Natural killer cell (primary cell): ENCODE measurements at regions not wholly inside any gene's neighbourhood (a gene's known extent, or its start where the extent isn't known, plus 50 kb on each side); places are given as distances from the start of the nearest gene placed in this dataset.
"Not testable (repeated sequence)": the region's sequence is repeated elsewhere in the genome, so short reads cannot be mapped to it uniquely, and the experiment has no call there.

Source experiments
- ATAC-seq, 3 donors: fragments of 150-1000 bp in 2 of 3; fragments of 200-7000 bp in 1 of 3; cut with Tn5 transposase; 1 replicate in 1 of 3; 2 replicates in 2 of 3; pipeline ENCODE4 v1.10.0; 2021; ENCODE audit warnings: mild to moderate bottlenecking in 2 of 3, moderate library complexity in 2 of 3
- DNase-seq, 2 donors: peaks; one replicate each; pipeline versions ENCODE4 v3.0.0 to v3.0.0-alpha.2; 2013 to 2021; ENCODE audit warnings: mixed read lengths in 1 of 2
- H3K27ac ChIP-seq: one replicate; pipeline ENCODE4 v1.5.1; 2013; ENCODE audit warnings: mild to moderate bottlenecking, low read length
- H3K27me3 ChIP-seq: one replicate; pipeline ENCODE4 v1.6.1; 2013; ENCODE audit warnings: low read length; ENCODE audit not compliant: control insufficient read depth, insufficient read depth
- H3K36me3 ChIP-seq: one replicate; pipeline ENCODE4 v1.6.1; 2013; ENCODE audit warnings: low read length; ENCODE audit not compliant: control insufficient read depth, insufficient read depth
- H3K4me1 ChIP-seq: one replicate; pipeline ENCODE4 v1.6.1; 2013; ENCODE audit warnings: low read length; ENCODE audit not compliant: control insufficient read depth, insufficient read depth
- H3K4me3 ChIP-seq: one replicate; pipeline ENCODE4 v1.5.1; 2013; ENCODE audit warnings: low read length
- H3K9me3 ChIP-seq: one replicate; pipeline ENCODE4 v1.6.1; 2013; ENCODE audit warnings: low read length; ENCODE audit not compliant: control insufficient read depth, insufficient read depth
- H3K27ac Mint-ChIP-seq, 2 donors: one replicate each; pipeline ENCODE4 v1.8.0; 2022; ENCODE audit warnings: mild to moderate bottlenecking in 2 of 2, mixed read lengths in 2 of 2, moderate library complexity in 1 of 2
- H3K27me3 Mint-ChIP-seq, 2 donors: one replicate each; pipeline ENCODE4 v1.8.0; 2022; ENCODE audit warnings: low read depth in 2 of 2, mixed read lengths in 2 of 2
- H3K36me3 Mint-ChIP-seq: one replicate; pipeline ENCODE4 v1.8.0; 2022; ENCODE audit warnings: mixed read lengths
- H3K4me1 Mint-ChIP-seq, 2 donors: one replicate each; pipeline ENCODE4 v1.8.0; 2022; ENCODE audit warnings: mixed read lengths in 2 of 2
- H3K4me3 Mint-ChIP-seq: one replicate; pipeline ENCODE4 v1.8.0; 2022; ENCODE audit warnings: mild to moderate bottlenecking, moderate library complexity, mixed read lengths
- H3K9me3 Mint-ChIP-seq, 2 donors: one replicate each; pipeline ENCODE4 v1.8.0; 2022; ENCODE audit warnings: mixed read lengths in 2 of 2
- CTCF ChIP-seq: fragments of 200-600 bp; IDR thresholded peaks from one replicate; pipeline ENCODE4 v1.8.0; 2022; ENCODE audit warnings: antibody characterized with exemption
- WGBS: methylation state at CpG from one replicate; pipeline ENCODE4 v1.1.7; 2013; ENCODE audit warnings: missing lambda C conversion rate; ENCODE audit not compliant: insufficient coverage; 5-methylcytosine and 5-hydroxymethylcytosine counted together
- intact Hi-C: fragments of 100-400 bp; cut with micrococcal nuclease; formaldehyde crosslinking; loops from one replicate; pipeline ENCODE4 v1.14.2; 2022

GRCh38 chr9:107778661-107779060, 289.1 kb upstream of the KLF4 start:
- 56% methylated on average over 1 of the region's 1 CpG for WGBS
- Mint-ChIP-seq H3K27ac (no peak overlapping the region), H3K4me1 (peaks cover 6% of the 10 kb centered on the region in 2 donors), H3K4me3 (no peak overlapping the region), H3K36me3 (no peaks in the 10 kb centered on the region), H3K9me3 (no peaks in the 10 kb centered on the region), H3K27me3 (no peaks in the 10 kb centered on the region)
- H3K27me3 ChIP-seq = no peaks in the 10 kb centered on the region
- H3K27ac ChIP-seq = no peak overlapping the region
- intact Hi-C loops = no loop called here
- DNase-seq (no peak), ATAC-seq (no peak)
- H3K4me3 ChIP-seq = no peak overlapping the region
- H3K9me3 ChIP-seq = no peaks in the 10 kb centered on the region
- no peaks in the 10 kb centered on the region for H3K4me1 ChIP-seq
- H3K36me3 ChIP-seq = no peaks in the 10 kb centered on the region
- no peak for TF ChIP-seq CTCF

- DNase-seq, H3K9me3 Mint-ChIP-seq, H3K27me3 Mint-ChIP-seq, H3K9me3 ChIP-seq, intact Hi-C loops, H3K27ac ChIP-seq, H3K27me3 ChIP-seq, H3K36me3 ChIP-seq, H3K4me1 Mint-ChIP-seq, ATAC-seq, H3K4me1 ChIP-seq, H3K27ac Mint-ChIP-seq, H3K4me3 ChIP-seq, H3K4me3 Mint-ChIP-seq, H3K36me3 Mint-ChIP-seq: not testable (repeated sequence)
- WGBS = 50% methylated on average over 2 of the region's 2 CpGs
These were observed 284.5 kb upstream of the KLF4 start for GRCh38 chr9:107774099-107774498.

- H3K4me3 ChIP-seq = no peak overlapping the region
- no peak overlapping the region for H3K27ac ChIP-seq
- H3K27me3 ChIP-seq = no peaks in the 10 kb centered on the region
- ATAC-seq = no peak
- intact Hi-C loops = no loop called here
- Mint-ChIP-seq H3K4me3 (no peak overlapping the region), H3K27me3 (no peaks in the 10 kb centered on the region), H3K36me3 (no peaks in the 10 kb centered on the region), H3K9me3 (peaks cover 0 to 6% of the 10 kb centered on the region in 2 donors), H3K4me1 (no peaks in the 10 kb centered on the region), H3K27ac (no peak overlapping the region)
- no peaks in the 10 kb centered on the region for H3K36me3 ChIP-seq
- DNase-seq = no peak
- WGBS = 91% methylated on average over 3 of the region's 3 CpGs
- H3K4me1 ChIP-seq = no peaks in the 10 kb centered on the region
- peaks cover 4% of the 10 kb centered on the region for H3K9me3 ChIP-seq
- TF ChIP-seq CTCF = no peak
These were observed 283.4 kb upstream of the KLF4 start for GRCh38 chr9:107772988-107773387.

GRCh38 chr9:107770716-107771115, 281.1 kb upstream of the KLF4 start:
- no peak overlapping the region for H3K27ac Mint-ChIP-seq
- Histone ChIP-seq H3K4me3 (no peak overlapping the region), H3K27ac (no peak overlapping the region), H3K9me3 (peaks cover 4% of the 10 kb centered on the region), H3K27me3 (no peaks in the 10 kb centered on the region), H3K36me3 (no peaks in the 10 kb centered on the region), H3K4me1 (no peaks in the 10 kb centered on the region)
- no peaks in the 10 kb centered on the region for H3K4me1 Mint-ChIP-seq
- intact Hi-C loops = no loop called here
- DNase-seq (no peak), ATAC-seq (no peak)
- no peaks in the 10 kb centered on the region for H3K27me3 Mint-ChIP-seq
- no peak for TF ChIP-seq CTCF
- H3K9me3 Mint-ChIP-seq = peaks cover 0 to 6% of the 10 kb centered on the region in 2 donors
- H3K4me3 Mint-ChIP-seq = no peak overlapping the region
- H3K36me3 Mint-ChIP-seq = no peaks in the 10 kb centered on the region
